HEK293T (cell line): ENCODE measurements at regions not wholly inside any gene's neighbourhood (a gene's known extent, or its start where the extent isn't known, plus 50 kb on each side); places are given as distances from the start of the nearest gene placed in this dataset.

Experiments
- CTCF ChIA-PET: fragments of 350-600 bp; formaldehyde crosslinking; extraction: SDS; loops from one replicate; lab custom pipeline; 2021; ENCODE audit warnings: antibody characterized with exemption, inconsistent platforms; lab: Yijun Ruan, JAX
- POLR2A ChIA-PET: fragments of 350-600 bp; formaldehyde crosslinking; extraction: SDS; loops from one replicate; lab custom pipeline; 2020; ENCODE audit warnings: antibody characterized with exemption, inconsistent platforms; lab: Yijun Ruan, JAX
- DNase-seq: peaks from one replicate; pipeline ENCODE4 v3.0.0; 2012; ENCODE audit warnings: mixed read lengths; ENCODE audit errors: extremely low spot score
- ARNT ChIP-seq: fragments of 450-650 bp; IDR thresholded peaks from 2 replicates; pipeline ENCODE4 v1.6.1; 2017; ENCODE audit warnings: mild to moderate bottlenecking
- BHLHE40 ChIP-seq: fragments of 450-650 bp; IDR thresholded peaks from 2 replicates; pipeline ENCODE4 v1.6.1; 2016; ENCODE audit warnings: mild to moderate bottlenecking, moderate library complexity, borderline replicate concordance
- CTBP1 ChIP-seq: fragments of 450-650 bp; IDR thresholded peaks from 2 replicates; pipeline ENCODE4 v1.6.1; 2016; ENCODE audit warnings: borderline replicate concordance
- ELF4 ChIP-seq: fragments of 450-650 bp; IDR thresholded peaks from 2 replicates; pipeline ENCODE4 v1.6.1; 2017; ENCODE audit warnings: antibody characterized with exemption
- FOXA1 ChIP-seq: fragments of 450-650 bp; IDR thresholded peaks from 2 replicates; pipeline ENCODE4 v1.6.1; 2016; ENCODE audit warnings: mild to moderate bottlenecking
- FOXK2 ChIP-seq: fragments of 450-650 bp; IDR thresholded peaks from 2 replicates; pipeline ENCODE4 v1.6.1; 2016; ENCODE audit warnings: mild to moderate bottlenecking
- FOXM1 ChIP-seq: fragments of 450-650 bp; IDR thresholded peaks from 2 replicates; pipeline ENCODE4 v1.6.1; 2017; ENCODE audit warnings: mild to moderate bottlenecking, borderline replicate concordance
- HDGF ChIP-seq: fragments of 450-650 bp; IDR thresholded peaks from 2 replicates; pipeline ENCODE4 v1.6.1; 2017; ENCODE audit warnings: antibody characterized with exemption, borderline replicate concordance
- L3MBTL2 ChIP-seq: fragments of 450-650 bp; conservative IDR thresholded peaks from 2 replicates; pipeline ENCODE4 v1.6.1; 2016; ENCODE audit warnings: mild to moderate bottlenecking
- LEF1 ChIP-seq: fragments of 450-650 bp; IDR thresholded peaks from 2 replicates; pipeline ENCODE4 v1.6.1; 2017; ENCODE audit warnings: mild to moderate bottlenecking, borderline replicate concordance
- NFRKB ChIP-seq: fragments of 450-650 bp; IDR thresholded peaks from 2 replicates; pipeline ENCODE4 v1.6.1; 2016; ENCODE audit warnings: mild to moderate bottlenecking, moderate library complexity
- SP1 ChIP-seq: fragments of 450-650 bp; IDR thresholded peaks from 2 replicates; pipeline ENCODE4 v1.6.1; 2017
- SUZ12 ChIP-seq: fragments of 450-650 bp; IDR thresholded peaks from 2 replicates; pipeline ENCODE4 v1.6.1; 2016; ENCODE audit warnings: mild to moderate bottlenecking
- TARDBP ChIP-seq: fragments of 450-650 bp; IDR thresholded peaks from 2 replicates; pipeline ENCODE4 v1.6.1; 2016
- ZNF384 ChIP-seq: fragments of 450-650 bp; IDR thresholded peaks from 2 replicates; pipeline ENCODE4 v1.6.1; 2016
- TF ChIP-seq, protein P1 (sequence below): fragments of 450-650 bp; IDR thresholded peaks from 2 replicates; pipeline ENCODE4 v1.6.1; 2016

DNA sequence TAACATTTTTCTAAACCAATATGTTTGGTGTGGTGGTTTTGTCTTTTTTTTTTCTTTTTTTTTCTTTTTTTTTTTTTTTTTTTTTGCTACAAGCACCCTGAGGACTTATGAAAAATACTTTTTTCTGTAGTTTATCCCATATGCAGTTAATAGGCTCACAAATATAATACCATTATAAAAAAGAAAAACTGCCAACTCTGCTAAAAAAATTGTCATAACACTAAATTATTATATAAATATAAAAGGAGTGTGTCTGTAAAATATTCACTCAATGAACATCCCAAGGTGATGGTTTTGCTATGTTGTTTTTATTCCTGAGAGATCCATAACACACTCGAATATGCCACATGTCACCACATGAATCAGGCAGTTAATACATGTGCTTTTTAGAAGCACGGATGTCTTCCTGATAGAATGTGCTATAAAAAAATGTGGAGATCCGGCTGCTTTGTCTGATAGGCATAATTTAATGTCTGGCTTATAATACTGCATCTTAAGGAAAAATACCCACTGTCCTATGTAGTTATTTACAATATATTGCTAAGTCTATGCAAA lies 110.7 kb upstream of the ZNF507 start:
- POLR2A ChIA-PET = no interaction called here
- no peak for DNase-seq
- CTCF ChIA-PET = no interaction called here
- no peak for TF ChIP-seq CTBP1
- no peak for TF ChIP-seq ZNF384
- TF ChIP-seq LEF1 = no peak
- no peak for TF ChIP-seq L3MBTL2

DNA sequence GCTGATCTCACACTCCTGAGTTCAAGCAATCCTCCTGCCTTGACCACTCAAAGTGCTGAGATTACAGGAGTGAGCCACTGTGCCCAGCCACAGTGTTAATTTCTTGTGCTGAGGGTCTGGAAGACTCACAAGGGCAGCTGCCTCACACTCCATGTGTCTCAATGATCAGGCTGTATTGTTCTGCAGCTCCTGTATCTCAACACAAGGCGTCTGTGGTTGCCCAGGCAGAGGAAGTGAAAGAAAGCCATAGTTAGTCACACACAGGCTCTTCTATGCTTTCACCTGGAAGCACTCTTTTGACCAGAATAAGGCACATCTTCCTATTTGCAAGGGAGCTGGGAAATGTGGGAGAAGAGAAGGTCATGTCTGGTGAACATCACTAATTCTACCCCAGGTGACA lies 107.3 kb upstream of the ZNF507 start:
- ChIA-PET POLR2A (no interaction called here), CTCF (no interaction called here)
- TF ChIP-seq, protein P1, sequence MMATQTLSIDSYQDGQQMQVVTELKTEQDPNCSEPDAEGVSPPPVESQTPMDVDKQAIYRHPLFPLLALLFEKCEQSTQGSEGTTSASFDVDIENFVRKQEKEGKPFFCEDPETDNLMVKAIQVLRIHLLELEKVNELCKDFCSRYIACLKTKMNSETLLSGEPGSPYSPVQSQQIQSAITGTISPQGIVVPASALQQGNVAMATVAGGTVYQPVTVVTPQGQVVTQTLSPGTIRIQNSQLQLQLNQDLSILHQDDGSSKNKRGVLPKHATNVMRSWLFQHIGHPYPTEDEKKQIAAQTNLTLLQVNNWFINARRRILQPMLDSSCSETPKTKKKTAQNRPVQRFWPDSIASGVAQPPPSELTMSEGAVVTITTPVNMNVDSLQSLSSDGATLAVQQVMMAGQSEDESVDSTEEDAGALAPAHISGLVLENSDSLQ = no peak
- TF ChIP-seq ZNF384 (no peak), SP1 (no peak), ARNT (no peak), L3MBTL2 (no peak), FOXK2 (no peak), CTBP1 (no peak), TARDBP (no peak)
- DNase-seq = no peak

DNA sequence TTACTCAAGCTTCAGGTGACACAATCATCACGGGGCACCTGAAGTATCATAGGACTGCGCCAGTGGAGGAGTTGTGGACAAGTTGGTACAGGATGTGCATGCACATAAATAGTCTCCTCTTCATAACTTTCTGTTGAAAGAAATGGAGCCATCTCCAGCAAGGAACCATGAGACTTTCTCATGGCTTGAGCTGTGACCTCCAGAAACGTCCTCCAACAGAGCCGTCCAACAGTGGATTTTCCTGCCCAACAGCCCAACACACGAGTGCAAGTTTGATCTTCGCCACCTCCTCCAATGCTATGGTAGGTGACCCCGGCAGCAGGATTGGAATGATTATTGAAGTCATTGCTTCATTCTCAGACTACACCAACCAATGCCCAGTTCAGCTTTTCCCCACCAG lies 105.1 kb upstream of the ZNF507 start:
- CTCF ChIA-PET = no interaction called here

DNA sequence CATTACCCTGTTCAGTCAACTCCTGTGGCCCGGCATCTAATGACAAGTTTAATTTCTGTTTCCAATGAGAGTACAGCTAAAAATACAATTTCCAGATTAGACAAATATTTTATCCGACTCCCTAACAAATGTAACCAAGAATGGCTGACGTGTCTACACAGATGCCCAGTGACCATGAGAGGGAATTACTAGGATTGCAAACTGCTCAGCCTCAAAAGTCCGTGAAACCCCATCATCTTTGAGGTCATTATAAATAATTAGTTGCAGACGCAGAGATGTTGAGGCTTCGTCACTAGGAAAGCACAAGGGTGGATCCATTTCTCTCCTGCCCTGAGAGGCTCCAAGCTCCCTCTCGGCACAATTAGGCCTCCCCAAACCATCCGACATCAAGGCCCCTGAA lies 104.1 kb upstream of the ZNF507 start:
- ChIA-PET POLR2A (no interaction called here), CTCF (no interaction called here)
- no peak for DNase-seq
- no peak for TF ChIP-seq FOXM1
- no peak for TF ChIP-seq SUZ12
- TF ChIP-seq FOXA1 = no peak
- no peak for TF ChIP-seq SP1
- TF ChIP-seq L3MBTL2 = no peak
- no peak for TF ChIP-seq NFRKB
- no peak for TF ChIP-seq ZNF384
- TF ChIP-seq ELF4 = no peak
- no peak for TF ChIP-seq LEF1
- no peak for TF ChIP-seq TARDBP

More for the DNA sequence above, 105.1 kb upstream of the ZNF507 start:
- no peak for TF ChIP-seq ARNT
- TF ChIP-seq FOXM1 = no peak
- TF ChIP-seq SP1 = no peak
- TF ChIP-seq BHLHE40 = no peak
- no peak for TF ChIP-seq FOXA1
- TF ChIP-seq, protein P1 = no peak
- no peak for TF ChIP-seq SUZ12
- TF ChIP-seq TARDBP = no peak
- no peak for TF ChIP-seq ELF4
- TF ChIP-seq CTBP1 = no peak
- no peak for TF ChIP-seq NFRKB
- no peak for TF ChIP-seq HDGF
- no peak for TF ChIP-seq FOXK2
- no peak for TF ChIP-seq L3MBTL2
- no peak for DNase-seq
- POLR2A ChIA-PET = no interaction called here

GRCh38 chr19:32241932-32242710 lies 103.3 kb upstream of the ZNF507 start:
- POLR2A ChIA-PET = no interaction called here
- CTCF ChIA-PET = no interaction called here
- TF ChIP-seq CTBP1 (no peak), LEF1 (no peak), FOXK2 (no peak), ZNF384 (no peak), BHLHE40 (no peak), FOXM1 (no peak), ARNT (no peak), ELF4 (no peak), HDGF (no peak), TARDBP (no peak), FOXA1 (no peak), NFRKB (no peak)
- TF ChIP-seq, protein P1 = no peak
- DNase-seq = no peak

DNA sequence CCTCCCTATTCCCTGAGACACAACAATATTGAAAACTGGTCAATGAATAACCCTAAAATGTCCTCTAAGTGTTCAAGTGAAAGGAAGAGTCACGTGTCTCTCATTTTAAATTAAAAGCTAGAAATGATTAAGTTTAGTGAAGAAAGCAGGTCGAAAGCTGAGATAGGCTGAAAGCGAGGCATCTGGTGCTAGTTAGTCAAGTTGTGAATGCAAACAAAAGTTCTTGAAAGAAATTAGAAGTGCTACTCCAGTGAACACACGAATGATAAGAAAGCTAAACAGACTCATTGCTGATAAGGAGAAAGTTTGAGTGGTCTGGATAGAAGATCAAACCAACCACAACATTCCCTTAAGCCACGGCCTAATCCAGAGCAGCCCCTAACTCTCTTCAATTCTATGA lies 99.4 kb upstream of the ZNF507 start:
- POLR2A ChIA-PET = no interaction called here
- DNase-seq = no peak
- no peak for TF ChIP-seq ZNF384
- TF ChIP-seq SUZ12 = no peak
- TF ChIP-seq CTBP1 = no peak
- no peak for TF ChIP-seq ELF4
- TF ChIP-seq ARNT = no peak
- TF ChIP-seq L3MBTL2 = no peak
- no peak for TF ChIP-seq HDGF
- no peak for TF ChIP-seq FOXA1
- no peak for TF ChIP-seq LEF1
- TF ChIP-seq FOXM1 = no peak
- no peak for TF ChIP-seq NFRKB
- no peak for TF ChIP-seq SP1
- no peak for TF ChIP-seq FOXK2
- no peak for TF ChIP-seq TARDBP
- TF ChIP-seq, protein P1 = no peak
- no peak for TF ChIP-seq BHLHE40
- CTCF ChIA-PET = interaction anchor here (1.4 kb wide), 1 partner anchor 21 kb away, joined by 6 read pairs; no protein-coding TSS in a partner anchor
